Astrocyte of the spinal cord (primary cell): ENCODE measurements at regions not wholly inside any gene's neighbourhood (a gene's known extent, or its start where the extent isn't known, plus 50 kb on each side); places are given as distances from the start of the nearest gene placed in this dataset.
"Not testable (repeated sequence)": the region's sequence is repeated elsewhere in the genome, so short reads cannot be mapped to it uniquely, and the experiment has no call there.

Source experiments
- DNase-seq: peaks from one replicate; pipeline ENCODE4 v3.0.0; 2011; ENCODE audit warnings: low read depth, low spot score
- H3K4me3 ChIP-seq: 2 replicates; pipeline ENCODE4 v1.5.1; 2011; ENCODE audit warnings: low read depth, mild to moderate bottlenecking, low read length, moderate library complexity
- CTCF ChIP-seq: IDR thresholded peaks from 2 replicates; pipeline ENCODE4 v1.5.1; 2012; ENCODE audit warnings: low read depth, mild to moderate bottlenecking, low read length, inconsistent platforms
- in situ Hi-C: cut with HindIII; loops from 2 replicates; pipeline ENCODE4 v1.10.0; 2017; ENCODE audit warnings: low sequenced_read_pairs

DNA sequence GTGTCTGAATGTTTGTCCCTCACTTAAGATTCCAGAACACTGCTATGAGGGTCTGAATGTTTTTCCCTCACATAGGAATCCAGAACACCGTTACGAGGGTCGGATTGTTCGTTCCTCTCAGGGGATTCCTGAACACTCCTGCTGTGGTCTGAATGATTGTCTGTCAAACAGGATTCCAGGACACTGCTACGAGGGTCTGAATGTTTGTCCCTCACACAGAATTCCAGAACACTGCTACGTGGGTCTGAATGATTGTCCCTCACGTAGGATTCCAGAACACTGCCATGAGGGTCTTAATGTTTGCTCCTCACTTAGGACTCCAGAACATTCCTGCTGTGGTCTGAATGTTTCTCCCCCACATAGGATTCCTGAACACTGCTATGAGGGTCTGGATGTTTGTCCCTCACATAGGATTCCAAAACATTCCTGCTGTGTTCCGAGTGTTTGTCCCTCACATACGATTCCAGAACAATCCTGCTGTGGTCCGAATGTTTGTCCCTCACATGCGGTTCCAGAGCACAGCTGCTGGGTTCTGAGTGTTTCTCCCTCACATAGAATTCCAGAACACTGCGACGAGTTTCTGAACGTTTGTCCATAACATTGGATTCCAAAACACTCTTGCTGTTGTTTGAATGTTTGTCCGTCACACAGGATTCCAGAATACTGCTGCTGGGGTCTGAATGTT, 199.5 kb downstream of the FOXD4L6 start:
- DNase-seq = no peak
- TF ChIP-seq CTCF = no peak
- H3K4me3 ChIP-seq = no peak overlapping the region
- in situ Hi-C loops = no loop called here

DNA sequence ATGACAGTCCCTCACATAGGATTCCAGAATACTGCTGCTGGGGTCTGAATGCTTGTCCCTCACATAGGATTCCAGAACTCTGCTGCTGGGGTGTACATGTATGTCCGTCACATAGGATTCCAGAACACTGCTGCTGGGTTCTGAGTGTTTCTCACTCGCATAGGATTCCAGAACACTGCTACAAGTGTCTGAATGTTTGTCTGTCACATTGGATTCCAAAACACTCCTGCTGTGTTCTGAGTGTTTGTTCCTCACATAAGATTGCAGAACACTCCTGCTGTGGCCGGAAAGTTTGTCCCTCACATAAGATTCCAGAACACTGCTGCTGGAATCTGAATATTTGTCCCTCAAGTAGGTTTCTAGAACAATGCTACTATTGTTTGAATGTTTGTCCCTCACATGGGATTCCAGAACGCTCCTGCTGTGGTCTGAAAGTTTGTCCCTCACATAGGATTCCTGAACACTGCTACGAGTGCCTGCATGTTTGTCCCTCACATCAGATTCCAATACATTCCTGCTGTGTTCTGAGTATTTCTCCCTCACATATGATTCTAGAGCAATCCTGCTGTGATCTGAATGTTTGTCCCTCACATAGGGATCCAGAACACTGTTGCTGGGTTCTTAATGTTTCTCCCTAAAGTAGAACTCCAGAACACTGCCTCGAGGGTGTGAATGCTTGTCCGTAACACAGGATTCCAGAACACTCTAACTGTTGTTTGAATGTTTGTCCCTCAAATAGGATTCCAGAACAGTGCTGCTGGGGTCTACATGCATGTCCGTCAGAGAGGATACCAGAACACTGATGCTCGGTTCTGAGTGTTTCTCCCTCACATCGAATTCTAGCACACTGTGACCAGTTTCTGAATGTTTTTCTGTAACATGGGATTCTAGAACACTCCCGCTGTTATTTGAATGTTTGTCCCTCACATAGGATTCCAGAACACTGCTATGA, 200.4 kb downstream of the FOXD4L6 start:
- in situ Hi-C loops = no loop called here
- no peak for TF ChIP-seq CTCF
- DNase-seq = no peak
- H3K4me3 ChIP-seq = no peak overlapping the region

DNA sequence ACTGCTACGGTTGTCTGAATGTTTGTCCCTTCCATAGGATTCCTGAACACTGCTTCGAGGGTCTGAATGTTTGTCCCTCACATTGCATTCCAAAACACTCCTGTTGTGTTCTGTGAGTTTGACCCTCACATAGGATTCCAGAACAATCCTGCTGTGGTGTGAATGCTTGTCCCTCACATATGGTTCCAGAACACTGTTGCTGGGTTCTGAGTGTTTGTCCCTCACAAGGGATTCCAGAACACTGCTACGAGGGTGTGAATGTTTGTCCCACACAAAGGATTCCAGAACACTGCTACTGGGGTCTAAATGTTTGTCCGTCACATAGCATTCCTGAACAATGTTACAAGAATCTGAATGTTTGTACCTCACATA, 201.2 kb downstream of the FOXD4L6 start:
- H3K4me3 ChIP-seq = no peak overlapping the region
- no peak for TF ChIP-seq CTCF
- DNase-seq = no peak
- in situ Hi-C loops = no loop called here

DNA sequence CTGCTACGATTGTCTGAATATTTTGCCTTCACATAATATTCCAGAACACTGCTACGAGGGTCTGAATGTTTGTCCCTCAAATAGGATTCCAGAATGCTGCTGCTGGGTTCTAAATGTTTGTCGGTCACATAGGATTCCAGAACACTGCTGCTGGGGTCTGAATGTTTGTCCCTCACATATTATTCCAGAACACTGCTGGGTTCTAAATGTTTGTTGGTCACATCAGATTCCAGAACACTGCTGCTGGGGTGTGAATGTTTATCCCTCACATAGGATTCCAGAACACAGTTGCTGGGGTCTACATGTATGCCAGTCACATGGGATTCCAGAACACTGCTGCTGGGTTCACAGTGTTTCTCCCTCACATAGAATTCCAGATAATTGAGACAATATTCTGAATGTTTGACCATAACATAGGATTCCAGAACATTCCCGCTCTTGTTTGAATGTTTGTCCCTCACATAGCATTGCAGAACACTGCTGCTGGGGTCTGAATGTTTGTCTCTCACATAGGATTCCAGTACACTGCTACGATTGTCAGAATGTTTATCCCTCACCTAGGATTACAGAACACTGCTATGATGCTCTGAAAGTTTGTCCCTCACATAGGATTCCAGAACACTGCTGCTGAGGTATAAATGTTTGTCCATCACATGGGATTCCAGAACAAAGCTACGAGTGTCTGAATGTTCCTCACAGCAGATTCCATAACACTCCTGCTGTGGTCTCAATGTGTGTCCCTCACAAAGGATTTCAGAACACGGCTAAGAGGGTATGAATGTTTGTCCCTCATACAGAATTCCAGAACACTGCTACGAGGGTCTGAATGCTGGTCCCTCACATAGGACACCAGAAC, 201.8 kb downstream of the FOXD4L6 start:
- in situ Hi-C loops = no loop called here
- no peak for DNase-seq
- no peak overlapping the region for H3K4me3 ChIP-seq
- no peak for TF ChIP-seq CTCF

GRCh38 chr9:40925149-40925548, 203.3 kb downstream of the FOXD4L6 start:
- TF ChIP-seq CTCF = no peak
- no peak for DNase-seq
- no peak overlapping the region for H3K4me3 ChIP-seq
- in situ Hi-C loops = no loop called here

GRCh38 chr9:40916399-40916783, 212.1 kb downstream of the FOXD4L6 start:
- in situ Hi-C loops, DNase-seq, H3K4me3 ChIP-seq: not testable (repeated sequence)

- DNase-seq, in situ Hi-C loops, H3K4me3 ChIP-seq: not testable (repeated sequence)
Measured at GRCh38 chr9:40915660-40916398, 212.7 kb downstream of the FOXD4L6 start.
